Nephron (organoid): ENCODE measurements at regions not wholly inside any gene's neighbourhood (a gene's known extent, or its start where the extent isn't known, plus 50 kb on each side); places are given as distances from the start of the nearest gene placed in this dataset.

Experiments
- H3K27ac Mint-ChIP-seq, 3 experiments: 2 replicates each; pipeline ENCODE4 v1.8.0; 2020; ENCODE audit warnings: mixed read lengths in 3 of 3, mild to moderate bottlenecking in 2 of 3, moderate library complexity in 1 of 3
- H3K27me3 Mint-ChIP-seq: 2 replicates; pipeline ENCODE4 v1.8.0; 2021; ENCODE audit warnings: low read depth, mild to moderate bottlenecking, moderate library complexity, mixed read lengths
- H3K36me3 Mint-ChIP-seq: 2 replicates; pipeline ENCODE4 v1.8.0; 2020; ENCODE audit warnings: low read depth, mixed read lengths
- H3K4me1 Mint-ChIP-seq: 2 replicates; pipeline ENCODE4 v1.8.0; 2020; ENCODE audit warnings: mixed read lengths
- H3K4me3 Mint-ChIP-seq, 3 experiments: 2 replicates each; pipeline ENCODE4 v1.8.0; 2020; ENCODE audit warnings: mild to moderate bottlenecking in 3 of 3, mixed read lengths in 3 of 3, moderate library complexity in 2 of 3
- H3K9me3 Mint-ChIP-seq: 2 replicates; pipeline ENCODE4 v1.8.0; 2020; ENCODE audit warnings: mixed read lengths
- CTCF ChIP-seq, 3 experiments: fragments of 200-600 bp; sonication (generic); IDR thresholded peaks; one replicate each; pipeline ENCODE4 v1.5.0; 2021; ENCODE audit warnings: antibody characterized with exemption in 3 of 3; ENCODE audit not compliant: unreplicated experiment in 3 of 3

- no peak for TF ChIP-seq CTCF (IDR thresholded peaks at IDR 0.05; ENCODE audit: unreplicated experiment in 3 of 3)
- peaks cover 10% of the 10 kb centered on the region for H3K9me3 Mint-ChIP-seq
- peaks cover 4% of the 10 kb centered on the region for H3K27me3 Mint-ChIP-seq
- H3K4me3 Mint-ChIP-seq = no peak overlapping the region
- H3K36me3 Mint-ChIP-seq = no peaks in the 10 kb centered on the region
- H3K4me1 Mint-ChIP-seq = no peaks in the 10 kb centered on the region
- H3K27ac Mint-ChIP-seq = no peak overlapping the region
Observed at GRCh38 chr6:106832766-106833510, 141.6 kb downstream of the CD24 start.

- peaks cover 2% of the 10 kb centered on the region for H3K9me3 Mint-ChIP-seq
- H3K4me3 Mint-ChIP-seq = no peak overlapping the region
- H3K36me3 Mint-ChIP-seq = no peaks in the 10 kb centered on the region
- H3K27ac Mint-ChIP-seq = no peak overlapping the region
- TF ChIP-seq CTCF (IDR thresholded peaks at IDR 0.05; ENCODE audit: unreplicated experiment in 3 of 3) = no peak
- H3K4me1 Mint-ChIP-seq = no peaks in the 10 kb centered on the region
- H3K27me3 Mint-ChIP-seq = peaks cover 4% of the 10 kb centered on the region
Observed at GRCh38 chr6:106830930-106831329, 143.6 kb downstream of the CD24 start.

GRCh38 chr6:106829451-106829850, 145.1 kb downstream of the CD24 start:
- Mint-ChIP-seq H3K4me1 (no peaks in the 10 kb centered on the region), H3K9me3 (peaks cover 2% of the 10 kb centered on the region), H3K27me3 (peaks cover 4% of the 10 kb centered on the region), H3K4me3 (no peak overlapping the region), H3K27ac (no peak overlapping the region), H3K36me3 (no peaks in the 10 kb centered on the region)
- no peak for TF ChIP-seq CTCF (IDR thresholded peaks at IDR 0.05; ENCODE audit: unreplicated experiment in 3 of 3)

- Mint-ChIP-seq H3K27ac (no peak overlapping the region), H3K4me1 (no peaks in the 10 kb centered on the region), H3K9me3 (peaks cover 2% of the 10 kb centered on the region), H3K36me3 (no peaks in the 10 kb centered on the region), H3K4me3 (no peak overlapping the region), H3K27me3 (no peaks in the 10 kb centered on the region)
- no peak for TF ChIP-seq CTCF (IDR thresholded peaks at IDR 0.05; ENCODE audit: unreplicated experiment in 3 of 3)
Observed at GRCh38 chr6:106827081-106827480, 147.4 kb downstream of the CD24 start.

- Mint-ChIP-seq H3K4me3 (no peak overlapping the region), H3K36me3 (no peaks in the 10 kb centered on the region), H3K27ac (no peak overlapping the region), H3K4me1 (no peaks in the 10 kb centered on the region), H3K9me3 (peaks cover 2% of the 10 kb centered on the region), H3K27me3 (no peaks in the 10 kb centered on the region)
- TF ChIP-seq CTCF (IDR thresholded peaks at IDR 0.05; ENCODE audit: unreplicated experiment in 3 of 3) = no peak
Observed at GRCh38 chr6:106825156-106825555, 149.4 kb downstream of the CD24 start.

GRCh38 chr6:106823732-106824351, 150.7 kb downstream of the CD24 start:
- H3K4me3 Mint-ChIP-seq = no peak overlapping the region
- H3K27me3 Mint-ChIP-seq = no peaks in the 10 kb centered on the region
- no peak for TF ChIP-seq CTCF (IDR thresholded peaks at IDR 0.05; ENCODE audit: unreplicated experiment in 3 of 3)

More at GRCh38 chr6:106823732-106824351, 150.7 kb downstream of the CD24 start:
- Mint-ChIP-seq H3K4me1 (no peaks in the 10 kb centered on the region), H3K27ac (peak overlapping the region in 2 of 3 experiments; percentile 24 to 87), H3K9me3 (peaks cover 2% of the 10 kb centered on the region), H3K36me3 (no peaks in the 10 kb centered on the region)
